ENCODE measurements at regions not wholly inside any gene's neighbourhood (a gene's known extent, or its start where the extent isn't known, plus 50 kb on each side); places are given as distances from the start of the nearest gene placed in this dataset.

DNA sequence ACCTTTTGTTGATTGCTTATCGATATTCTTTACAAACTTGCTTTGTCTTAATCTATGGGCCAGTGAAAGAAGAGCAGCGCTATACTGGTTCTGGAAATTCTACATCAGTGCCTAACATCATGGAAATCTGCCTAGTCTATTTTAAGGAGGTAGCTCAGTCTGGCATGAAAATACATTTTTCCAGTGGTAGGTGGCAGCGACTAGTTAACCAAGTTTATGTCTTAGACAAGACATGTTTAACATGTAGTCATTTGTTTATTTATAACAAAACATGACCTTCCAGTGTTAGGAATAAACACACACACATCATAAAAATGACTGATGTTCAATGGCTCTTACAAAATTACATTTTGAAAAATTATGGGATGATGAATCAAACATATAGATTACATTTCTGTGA is 336.0 kb upstream of the SOX5 start:
- Histone ChIP-seq H3K36me3 (ENCODE audit: insufficient read depth, low read length) (no peaks in the 10 kb centered on the region), H3K27ac (ENCODE audit: low read depth, low read length) (no peak overlapping the region), H3K4me3 (ENCODE audit: low read depth in 1 of 2, low read length in 2 of 2) (no peak overlapping the region), H3K4me1 (ENCODE audit: insufficient read depth, low read length) (no peaks in the 10 kb centered on the region), H3K27me3 (ENCODE audit: control insufficient read depth in 1 of 2, insufficient read depth in 2 of 2, low read length in 2 of 2) (no peaks in the 10 kb centered on the region), H3K9me3 (ENCODE audit: low read length) (no peaks in the 10 kb centered on the region), H3K9ac (ENCODE audit: low read length) (no peak overlapping the region)

DNA sequence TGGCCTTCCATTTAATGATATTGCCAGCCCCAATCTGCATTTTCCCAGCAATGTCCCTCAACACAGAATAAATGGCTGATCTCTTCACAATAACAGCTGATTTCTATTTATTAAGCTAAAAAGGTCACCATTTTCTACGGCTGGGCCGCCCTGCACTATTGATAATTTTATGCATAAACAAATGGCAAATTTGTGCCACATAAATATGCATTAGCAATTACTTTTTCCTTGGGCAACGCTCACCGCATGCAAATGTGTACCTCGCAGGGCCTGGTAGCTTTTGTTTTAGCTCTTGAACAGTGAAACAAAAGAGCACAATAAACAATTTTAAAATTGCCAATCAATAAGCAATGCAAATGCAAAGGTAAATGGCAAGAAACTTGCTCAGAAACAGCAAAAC is 331.9 kb upstream of the SOX5 start:
- no peak overlapping the region for H3K4me3 ChIP-seq (ENCODE audit: low read depth in 1 of 2, low read length in 2 of 2)
- no peak overlapping the region for H3K9ac ChIP-seq (ENCODE audit: low read length)

DNA sequence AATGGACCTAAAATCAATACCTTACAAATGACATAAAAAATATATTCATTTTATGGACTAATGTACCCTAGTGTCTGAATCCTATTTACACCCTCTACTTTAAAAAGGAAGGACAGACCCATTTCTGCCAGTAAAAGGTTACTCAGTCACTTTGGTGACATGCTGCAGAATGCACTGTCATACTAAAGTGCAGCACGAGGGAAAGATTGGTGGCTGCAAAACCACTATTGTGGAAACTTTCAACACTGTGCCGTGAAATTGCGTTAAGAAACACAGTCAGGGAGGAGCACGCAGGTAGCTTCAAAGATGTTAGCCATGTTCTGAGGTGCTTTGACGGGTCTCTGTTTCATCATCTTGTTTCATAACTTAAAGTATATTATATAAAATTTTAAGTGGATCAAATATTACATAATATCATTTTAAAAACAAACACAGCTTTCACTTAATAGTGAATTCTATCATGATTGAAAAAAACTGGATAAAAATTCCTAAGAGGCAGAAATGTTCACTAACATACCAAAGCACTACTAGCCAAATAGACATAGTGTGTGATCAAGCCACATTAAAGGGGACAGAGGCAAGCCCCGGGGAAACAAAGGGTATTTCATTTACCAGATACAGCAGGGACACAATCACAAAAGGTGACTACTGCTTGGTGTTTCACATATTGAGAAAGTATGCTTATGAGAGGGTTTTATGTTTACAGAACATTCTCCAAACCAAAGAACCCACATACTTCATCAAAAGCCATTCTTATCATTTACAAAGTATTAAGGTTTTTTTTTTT is 330.8 kb upstream of the SOX5 start:
- Histone ChIP-seq H3K4me1 (ENCODE audit: insufficient read depth, low read length) (no peaks in the 10 kb centered on the region), H3K36me3 (ENCODE audit: insufficient read depth, low read length) (no peaks in the 10 kb centered on the region), H3K27me3 (ENCODE audit: control insufficient read depth in 1 of 2, insufficient read depth in 2 of 2, low read length in 2 of 2) (no peaks in the 10 kb centered on the region), H3K9ac (ENCODE audit: low read length) (no peak overlapping the region), H3K9me3 (ENCODE audit: low read length) (no peaks in the 10 kb centered on the region), H3K27ac (ENCODE audit: low read depth, low read length) (no peak overlapping the region), H3K4me3 (ENCODE audit: low read depth in 1 of 2, low read length in 2 of 2) (no peak overlapping the region)

More for the DNA sequence above, 331.9 kb upstream of the SOX5 start:
- H3K9me3 ChIP-seq (ENCODE audit: low read length), result no peaks in the 10 kb centered on the region
- no peaks in the 10 kb centered on the region for H3K4me1 ChIP-seq (ENCODE audit: insufficient read depth, low read length)
- no peaks in the 10 kb centered on the region for H3K36me3 ChIP-seq (ENCODE audit: insufficient read depth, low read length)
- no peaks in the 10 kb centered on the region for H3K27me3 ChIP-seq (ENCODE audit: control insufficient read depth in 1 of 2, insufficient read depth in 2 of 2, low read length in 2 of 2)
- H3K27ac ChIP-seq (ENCODE audit: low read depth, low read length), result no peak overlapping the region

DNA sequence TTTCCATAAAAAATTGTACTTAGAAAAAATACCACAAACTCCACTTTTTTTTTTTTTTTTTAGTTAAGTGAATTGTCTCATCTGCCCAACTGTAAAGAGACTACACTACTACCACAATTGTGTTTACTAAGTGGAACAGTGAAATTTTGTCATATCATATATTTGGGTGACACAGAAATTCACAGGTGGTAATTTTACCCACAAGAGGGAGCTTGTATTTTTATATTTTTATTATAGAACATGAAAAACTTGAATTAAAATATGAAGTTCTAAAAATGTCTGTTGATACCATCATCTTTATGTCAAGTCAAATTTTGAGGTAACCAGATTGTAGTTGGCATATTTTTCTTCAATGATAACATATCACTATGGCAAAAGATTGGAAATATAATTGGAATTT is 329.4 kb upstream of the SOX5 start:
- Histone ChIP-seq H3K36me3 (ENCODE audit: insufficient read depth, low read length) (no peaks in the 10 kb centered on the region), H3K27ac (ENCODE audit: low read depth, low read length) (no peak overlapping the region), H3K27me3 (ENCODE audit: control insufficient read depth in 1 of 2, insufficient read depth in 2 of 2, low read length in 2 of 2) (no peaks in the 10 kb centered on the region), H3K9me3 (ENCODE audit: low read length) (no peaks in the 10 kb centered on the region), H3K4me1 (ENCODE audit: insufficient read depth, low read length) (no peaks in the 10 kb centered on the region), H3K4me3 (ENCODE audit: low read depth in 1 of 2, low read length in 2 of 2) (no peak overlapping the region), H3K9ac (ENCODE audit: low read length) (no peak overlapping the region)

DNA sequence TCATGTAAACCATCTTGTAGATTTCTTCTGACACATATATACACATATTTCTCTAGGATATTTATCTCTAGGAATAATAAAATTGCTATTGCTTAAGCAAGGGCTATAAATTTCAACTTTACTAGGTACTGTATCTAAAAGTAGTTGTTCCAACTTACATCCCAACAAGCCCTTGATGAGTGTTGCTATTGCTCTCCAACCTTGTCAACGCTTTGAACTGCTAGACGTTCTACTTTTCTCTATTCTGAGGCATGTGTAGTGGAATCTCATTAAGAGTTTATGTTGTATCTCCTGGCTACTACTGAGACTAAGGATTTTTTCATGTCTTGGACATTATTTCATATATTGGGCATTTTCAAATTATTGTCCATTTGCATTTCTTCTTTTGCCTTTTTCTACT is 321.5 kb upstream of the SOX5 start:
- H3K36me3 ChIP-seq (ENCODE audit: insufficient read depth, low read length), result no peaks in the 10 kb centered on the region
- H3K27ac ChIP-seq (ENCODE audit: low read depth, low read length), result no peak overlapping the region
- H3K9ac ChIP-seq (ENCODE audit: low read length), result no peak overlapping the region
- H3K4me1 ChIP-seq (ENCODE audit: insufficient read depth, low read length), result no peaks in the 10 kb centered on the region
- no peak overlapping the region for H3K4me3 ChIP-seq (ENCODE audit: low read depth in 1 of 2, low read length in 2 of 2)
- H3K9me3 ChIP-seq (ENCODE audit: low read length), result no peaks in the 10 kb centered on the region
- H3K27me3 ChIP-seq (ENCODE audit: control insufficient read depth in 1 of 2, insufficient read depth in 2 of 2, low read length in 2 of 2), result no peaks in the 10 kb centered on the region

DNA sequence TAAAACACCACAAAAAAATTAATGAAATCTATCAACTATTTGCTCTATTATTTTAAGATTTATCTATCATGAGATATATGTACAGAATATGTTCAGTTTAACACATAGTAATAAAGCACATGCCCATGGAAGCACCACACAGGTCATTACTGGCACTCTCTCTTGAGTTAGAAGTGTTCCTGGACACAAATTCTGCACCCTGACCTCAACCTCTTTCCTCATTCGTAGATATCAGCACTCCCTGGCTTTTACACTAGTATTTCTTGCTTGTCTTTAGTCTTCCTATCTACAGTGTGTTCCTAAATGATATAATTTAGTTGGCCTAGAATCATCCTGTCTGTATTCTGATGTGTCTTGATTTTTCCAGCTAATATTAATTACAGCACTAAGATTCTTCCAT is 321.0 kb upstream of the SOX5 start:
- Histone ChIP-seq H3K27ac (ENCODE audit: low read depth, low read length) (no peak overlapping the region), H3K9me3 (ENCODE audit: low read length) (no peaks in the 10 kb centered on the region), H3K27me3 (ENCODE audit: control insufficient read depth in 1 of 2, insufficient read depth in 2 of 2, low read length in 2 of 2) (no peaks in the 10 kb centered on the region), H3K4me3 (ENCODE audit: low read depth in 1 of 2, low read length in 2 of 2) (no peak overlapping the region), H3K9ac (ENCODE audit: low read length) (no peak overlapping the region), H3K4me1 (ENCODE audit: insufficient read depth, low read length) (no peaks in the 10 kb centered on the region), H3K36me3 (ENCODE audit: insufficient read depth, low read length) (no peaks in the 10 kb centered on the region)

DNA sequence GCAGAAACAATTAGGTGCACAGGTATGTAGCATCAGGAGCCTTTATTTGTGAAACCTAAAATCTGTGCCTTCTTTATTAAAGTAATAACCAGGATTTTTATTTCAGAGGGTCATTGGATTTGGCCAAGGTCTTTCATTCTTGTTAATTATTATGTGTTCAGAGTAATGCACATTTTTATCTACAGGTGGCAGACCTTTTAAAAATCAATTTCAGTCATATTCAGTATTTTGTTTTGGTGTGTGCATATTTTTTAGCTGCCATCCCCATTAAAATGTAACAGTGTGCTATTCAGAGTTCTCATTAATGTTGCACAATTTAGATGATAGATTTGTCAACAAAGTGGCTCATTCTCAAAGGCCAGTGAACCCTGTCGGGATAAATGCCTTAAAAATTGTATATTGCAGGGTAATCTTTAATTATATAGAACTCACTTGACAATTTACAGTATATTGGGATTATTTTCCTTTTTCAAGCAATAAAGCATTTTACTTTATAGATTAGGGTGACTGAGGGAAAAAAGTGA is 319.3 kb upstream of the SOX5 start:
- no peaks in the 10 kb centered on the region for H3K9me3 ChIP-seq (ENCODE audit: low read length)
- H3K27ac ChIP-seq (ENCODE audit: low read depth, low read length), result no peak overlapping the region
- no peak overlapping the region for H3K9ac ChIP-seq (ENCODE audit: low read length)
- H3K4me3 ChIP-seq (ENCODE audit: low read depth in 1 of 2, low read length in 2 of 2), result no peak overlapping the region
- H3K27me3 ChIP-seq (ENCODE audit: control insufficient read depth in 1 of 2, insufficient read depth in 2 of 2, low read length in 2 of 2), result no peaks in the 10 kb centered on the region
- H3K4me1 ChIP-seq (ENCODE audit: insufficient read depth, low read length), result no peaks in the 10 kb centered on the region
- H3K36me3 ChIP-seq (ENCODE audit: insufficient read depth, low read length), result no peaks in the 10 kb centered on the region

DNA sequence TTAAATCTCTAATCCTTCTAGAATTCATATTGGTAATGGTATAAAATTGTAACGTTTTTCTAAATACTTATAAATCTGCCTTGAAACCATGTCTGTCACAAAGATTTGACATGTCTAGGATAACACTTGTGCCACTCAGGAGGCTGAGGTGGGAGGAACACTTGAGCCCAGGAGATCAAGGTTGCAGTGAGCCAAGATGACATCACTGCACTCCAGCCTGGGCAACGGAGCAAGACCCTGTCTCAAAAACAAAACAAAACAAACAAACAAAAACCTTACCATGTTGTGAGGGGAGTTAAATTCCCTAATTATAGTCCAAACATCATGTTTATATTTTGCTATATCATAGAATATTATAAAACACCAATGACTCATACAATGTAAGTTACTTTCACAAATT is 317.5 kb upstream of the SOX5 start:
- no peak overlapping the region for H3K9ac ChIP-seq (ENCODE audit: low read length)
- no peaks in the 10 kb centered on the region for H3K27me3 ChIP-seq (ENCODE audit: control insufficient read depth in 1 of 2, insufficient read depth in 2 of 2, low read length in 2 of 2)
- no peak overlapping the region for H3K27ac ChIP-seq (ENCODE audit: low read depth, low read length)
- H3K9me3 ChIP-seq (ENCODE audit: low read length), result no peaks in the 10 kb centered on the region
- H3K4me3 ChIP-seq (ENCODE audit: low read depth in 1 of 2, low read length in 2 of 2), result no peak overlapping the region
- H3K4me1 ChIP-seq (ENCODE audit: insufficient read depth, low read length), result no peaks in the 10 kb centered on the region
- H3K36me3 ChIP-seq (ENCODE audit: insufficient read depth, low read length), result no peaks in the 10 kb centered on the region

DNA sequence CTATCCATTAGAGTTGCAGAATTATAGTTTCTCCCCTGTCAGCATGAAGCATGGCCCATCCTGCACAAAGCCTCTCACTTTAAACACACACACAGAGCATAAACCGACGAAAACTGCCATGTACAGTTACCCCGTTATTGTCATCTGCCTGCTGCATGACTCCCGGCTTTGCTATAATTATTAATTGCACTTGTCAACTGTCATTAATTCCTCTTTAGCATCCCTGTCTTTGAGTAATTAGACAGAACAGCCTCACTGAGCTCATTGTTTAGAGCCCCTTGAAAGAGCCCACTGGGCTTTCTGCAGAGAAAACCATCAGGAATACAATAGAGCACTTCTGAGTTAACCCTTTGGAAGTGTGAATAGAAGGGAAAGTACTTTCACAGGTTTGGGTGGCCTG is 307.2 kb upstream of the SOX5 start:
- Histone ChIP-seq H3K27me3 (ENCODE audit: control insufficient read depth in 1 of 2, insufficient read depth in 2 of 2, low read length in 2 of 2) (no peaks in the 10 kb centered on the region), H3K4me3 (ENCODE audit: low read depth in 1 of 2, low read length in 2 of 2) (no peak overlapping the region), H3K27ac (ENCODE audit: low read depth, low read length) (no peak overlapping the region), H3K36me3 (ENCODE audit: insufficient read depth, low read length) (no peaks in the 10 kb centered on the region), H3K4me1 (ENCODE audit: insufficient read depth, low read length) (no peaks in the 10 kb centered on the region), H3K9me3 (ENCODE audit: low read length) (no peaks in the 10 kb centered on the region), H3K9ac (ENCODE audit: low read length) (no peak overlapping the region)

DNA sequence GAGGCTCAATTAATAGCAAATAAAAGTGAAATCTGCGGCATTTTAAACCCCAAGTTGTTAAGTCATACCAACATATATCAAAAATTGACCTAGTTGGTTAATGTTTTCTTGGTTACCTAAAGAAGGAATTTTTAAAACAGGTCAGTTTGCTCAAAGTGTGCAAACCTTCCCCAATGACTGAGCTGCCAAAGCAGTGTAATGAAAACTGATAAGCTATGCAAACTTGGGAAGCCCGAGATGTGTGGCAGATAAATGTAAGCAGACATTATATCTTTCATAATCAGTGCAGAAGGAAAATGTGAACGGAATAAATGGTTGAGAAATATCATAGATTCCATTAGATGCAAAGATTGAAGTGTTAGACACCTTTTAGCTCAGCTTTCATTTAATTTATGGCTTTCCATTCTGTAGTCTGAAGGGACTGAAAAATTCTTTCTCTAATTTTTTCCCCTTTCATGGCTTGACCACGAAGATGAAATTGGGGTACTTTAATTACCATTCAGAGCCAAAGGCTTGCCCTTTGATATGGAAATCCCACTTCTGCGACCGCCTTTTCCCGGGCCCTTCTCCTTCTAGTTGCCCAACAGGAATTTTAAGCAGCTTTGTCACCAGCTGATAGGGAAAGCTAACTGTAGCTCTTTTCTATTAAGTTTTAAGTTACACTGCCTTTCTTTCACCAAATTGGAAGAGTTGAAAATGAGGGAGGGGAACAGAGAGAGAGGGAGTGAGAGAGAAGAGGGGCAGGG is 306.6 kb upstream of the SOX5 start:
- Histone ChIP-seq H3K36me3 (ENCODE audit: insufficient read depth, low read length) (no peaks in the 10 kb centered on the region), H3K4me1 (ENCODE audit: insufficient read depth, low read length) (no peaks in the 10 kb centered on the region), H3K27me3 (ENCODE audit: control insufficient read depth in 1 of 2, insufficient read depth in 2 of 2, low read length in 2 of 2) (no peaks in the 10 kb centered on the region), H3K9ac (ENCODE audit: low read length) (no peak overlapping the region), H3K4me3 (ENCODE audit: low read depth in 1 of 2, low read length in 2 of 2) (no peak overlapping the region), H3K27ac (ENCODE audit: low read depth, low read length) (no peak overlapping the region), H3K9me3 (ENCODE audit: low read length) (no peaks in the 10 kb centered on the region)

DNA sequence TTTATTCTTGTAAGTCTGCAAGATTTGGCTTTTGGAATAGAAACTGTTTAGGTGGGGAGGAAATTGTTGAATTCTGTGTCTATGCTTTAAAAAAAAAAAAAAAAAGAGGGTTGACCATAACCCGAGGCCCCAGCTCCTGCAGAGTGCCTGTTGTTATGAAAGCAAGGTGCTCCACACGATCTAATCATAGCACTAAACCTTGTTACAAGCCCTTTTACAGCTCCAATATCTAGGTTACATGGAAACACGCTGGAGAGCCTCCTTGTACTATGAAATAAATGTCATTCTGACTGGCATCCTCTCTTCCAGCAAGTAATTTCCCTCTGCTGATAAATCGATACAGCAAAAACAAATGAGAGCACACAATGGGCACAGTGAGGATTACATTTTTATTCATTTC is 303.1 kb upstream of the SOX5 start:
- Histone ChIP-seq H3K9me3 (ENCODE audit: low read length) (no peaks in the 10 kb centered on the region), H3K36me3 (ENCODE audit: insufficient read depth, low read length) (no peaks in the 10 kb centered on the region), H3K9ac (ENCODE audit: low read length) (no peak overlapping the region), H3K27ac (ENCODE audit: low read depth, low read length) (no peak overlapping the region), H3K4me3 (ENCODE audit: low read depth in 1 of 2, low read length in 2 of 2) (no peak overlapping the region), H3K27me3 (ENCODE audit: control insufficient read depth in 1 of 2, insufficient read depth in 2 of 2, low read length in 2 of 2) (no peaks in the 10 kb centered on the region), H3K4me1 (ENCODE audit: insufficient read depth, low read length) (no peaks in the 10 kb centered on the region)
